GM12878 (cell line): ENCODE measurements at regions not wholly inside any gene's neighbourhood (a gene's known extent, or its start where the extent isn't known, plus 50 kb on each side); places are given as distances from the start of the nearest gene placed in this dataset.
A peak's percentile ranks its signal among the peaks of the same experiment; 100 is the strongest.

ENCODE experiments used
- ATAC-seq: fragments of 200-7000 bp; cut with Tn5 transposase; 3 replicates; pipeline ENCODE4 v1.9.1; 2020; ENCODE audit warnings: mild to moderate bottlenecking, moderate library complexity
- BruUV-seq: library from RNA; stranded (reverse); fragments of 400-500 nt; replicated peaks from 2 replicates; lab custom pipeline; 2021; lab: Mats Ljungman, UMichigan
- CTCF ChIA-PET: fragments of 300-600 bp; sonication (Branson Sonifier 250); formaldehyde crosslinking; extraction: SDS; loops from one replicate; lab custom pipeline; 2021; ENCODE audit warnings: inconsistent platforms; lab: Yijun Ruan, JAX
- POLR2A ChIA-PET: fragments of 350-600 bp; formaldehyde crosslinking; extraction: SDS; loops from one replicate; lab custom pipeline; 2021; ENCODE audit warnings: inconsistent platforms; lab: Charles Lee
- RAD21 ChIA-PET: fragments of 300-600 bp; sonication (Branson Sonifier 250); formaldehyde crosslinking; loops from one replicate; lab custom pipeline; 2023; ENCODE audit warnings: antibody characterized with exemption; ENCODE audit not compliant: unreplicated experiment; lab: Charles Lee
- SMC1A ChIA-PET: fragments of 300-600 bp; sonication (Branson Sonifier 250); formaldehyde crosslinking; loops from one replicate; lab custom pipeline; 2023; ENCODE audit not compliant: unreplicated experiment, uncharacterized antibody; lab: Charles Lee
- DNase-seq: peaks from one replicate; pipeline ENCODE4 v3.0.0-alpha.2; 2011; ENCODE audit warnings: low read depth, low spot score
- FAIRE-seq: peaks from 3 replicates; lab custom pipeline; 2011; peaks lifted over from hg19 to GRCh38; lab: Jason Lieb, UNC
- H2AFZ ChIP-seq: 2 replicates; pipeline ENCODE4 v1.6.0; 2011; ENCODE audit warnings: low read depth, low read length, control low read depth; ENCODE audit not compliant: control insufficient read depth
- H3K27ac ChIP-seq: 2 replicates; pipeline ENCODE4 v1.5.1; 2011; ENCODE audit warnings: control low read depth; ENCODE audit not compliant: control insufficient read depth, insufficient read depth
- H3K27me3 ChIP-seq, 2 experiments: replicated peaks in 1 of 2; 2 replicates each; pipeline versions ENCODE4 v1.6.0 to v1.6.1; 2011; ENCODE audit warnings: low read length in 1 of 2; ENCODE audit not compliant: control insufficient read depth in 2 of 2, insufficient read depth in 2 of 2
- H3K36me3 ChIP-seq, 2 experiments: 2 replicates each; pipeline ENCODE4 v1.5.1; 2011; ENCODE audit warnings: low read length in 1 of 2; ENCODE audit not compliant: control insufficient read depth in 2 of 2, insufficient read depth in 2 of 2
- H3K4me1 ChIP-seq: 2 replicates; pipeline ENCODE4 v1.6.1; 2011; ENCODE audit warnings: mild to moderate bottlenecking, low read length, moderate library complexity, mixed read lengths; ENCODE audit not compliant: control insufficient read depth, insufficient read depth
- H3K4me2 ChIP-seq: 2 replicates; pipeline ENCODE4 v1.6.0; 2011; ENCODE audit warnings: control low read depth; ENCODE audit not compliant: control insufficient read depth, insufficient read depth
- H3K4me3 ChIP-seq: fragments of 200-600 bp; sonication (generic); 2 replicates; pipeline ENCODE4 v1.5.1; 2016
- H3K79me2 ChIP-seq: 2 replicates; pipeline ENCODE4 v1.6.0; 2011; ENCODE audit warnings: low read length; ENCODE audit not compliant: control insufficient read depth, insufficient read depth
- H3K9ac ChIP-seq: 2 replicates; pipeline ENCODE4 v1.8.0; 2011; ENCODE audit warnings: low read length, control low read depth, mixed read lengths; ENCODE audit not compliant: control insufficient read depth, insufficient read depth
- H3K9me3 ChIP-seq: replicated peaks from 3 replicates; pipeline ENCODE4 v1.5.1; 2011; ENCODE audit warnings: mild to moderate bottlenecking, low read length; ENCODE audit not compliant: control insufficient read depth, insufficient read depth
- H4K20me1 ChIP-seq: 2 replicates; pipeline ENCODE4 v1.6.0; 2011; ENCODE audit not compliant: control insufficient read depth, insufficient read depth
- DPF2 ChIP-seq: fragments of 450-650 bp; IDR thresholded peaks from 2 replicates; pipeline ENCODE4 v1.6.1; 2017; ENCODE audit warnings: mild to moderate bottlenecking
- EP300 ChIP-seq, 2 experiments: fragments of 150-350 bp in 1 of 2; IDR thresholded peaks; 2 replicates each; pipeline ENCODE4 v1.6.1; 2011 to 2012; ENCODE audit warnings: low read depth in 2 of 2, low read length in 2 of 2, borderline replicate concordance in 1 of 2, improper control_type of control experiment in 1 of 2, inconsistent platforms in 1 of 2; ENCODE audit not compliant: control insufficient read depth in 1 of 2
- GATAD2B ChIP-seq: fragments of 450-650 bp; conservative IDR thresholded peaks from 2 replicates; pipeline ENCODE4 v1.6.1; 2017; ENCODE audit warnings: low read depth, mild to moderate bottlenecking, moderate library complexity
- IKZF2 ChIP-seq, 2 experiments: fragments of 450-650 bp; IDR thresholded peaks; 2 replicates each; pipeline ENCODE4 v1.6.1; 2017; ENCODE audit warnings: mild to moderate bottlenecking in 2 of 2, moderate library complexity in 2 of 2
- POLR2AphosphoS2 ChIP-seq: IDR thresholded peaks from 2 replicates; pipeline ENCODE4 v1.6.1; 2011; ENCODE audit warnings: low read depth, mild to moderate bottlenecking, low read length, improper control_type of control experiment, moderate library complexity
- RUNX3 ChIP-seq: IDR thresholded peaks from 2 replicates; pipeline ENCODE4 v1.6.1; 2012; ENCODE audit warnings: low read length, inconsistent platforms
- SMARCA5 ChIP-seq: fragments of 450-650 bp; IDR thresholded peaks from 2 replicates; pipeline ENCODE4 v1.6.1; 2017; ENCODE audit warnings: mild to moderate bottlenecking
- TCF3 ChIP-seq: IDR thresholded peaks from 2 replicates; pipeline ENCODE4 v1.6.1; 2012; ENCODE audit warnings: low read depth, mild to moderate bottlenecking, low read length, borderline replicate concordance; ENCODE audit not compliant: insufficient read depth
- WGBS: methylation state at CpG from one replicate; pipeline ENCODE4 v1.1.6; 2016; ENCODE audit warnings: low lambda C conversion rate; ENCODE audit not compliant: insufficient replicate concordance, insufficient coverage; ENCODE audit errors: missing lambda C conversion rate; 5-methylcytosine and 5-hydroxymethylcytosine counted together
- in situ Hi-C: fragments of 300-500 bp; cut with MboI; formaldehyde crosslinking; loops from 9 replicates; pipeline ENCODE4 v1.14.3; 2018; ENCODE audit warnings: mixed read lengths
- intact Hi-C: fragments of 100-400 bp; cut with micrococcal nuclease; formaldehyde crosslinking; loops from one replicate; pipeline ENCODE4 v1.14.2; 2022; ENCODE audit not compliant: unreplicated experiment
- TF ChIP-seq, protein P1 (sequence below): fragments of 450-650 bp; IDR thresholded peaks from 2 replicates; pipeline ENCODE4 v1.6.1; 2016; ENCODE audit warnings: mild to moderate bottlenecking

- TF ChIP-seq RUNX3, result peak; percentile 71
- peak; percentile 64 to 75; a peak in 2 of 4 replicates for TF ChIP-seq IKZF2 (IDR thresholded peaks at IDR 0.05)
- no peak for TF ChIP-seq TCF3
- no peak for TF ChIP-seq POLR2AphosphoS2
- TF ChIP-seq SMARCA5, result no peak
- TF ChIP-seq EP300 (IDR thresholded peaks at IDR 0.05; ENCODE audit: borderline replicate concordance in 1 of 2, control insufficient read depth in 1 of 2, low read depth in 2 of 2, low read length in 2 of 2), result peak in 1 of 2 experiments; percentile 24; a peak in 1 of 4 replicates
- TF ChIP-seq GATAD2B, result no peak
Observed at GRCh38 chr2:62292190-62292589, 96.3 kb downstream of the B3GNT2 start (continued).

DNA sequence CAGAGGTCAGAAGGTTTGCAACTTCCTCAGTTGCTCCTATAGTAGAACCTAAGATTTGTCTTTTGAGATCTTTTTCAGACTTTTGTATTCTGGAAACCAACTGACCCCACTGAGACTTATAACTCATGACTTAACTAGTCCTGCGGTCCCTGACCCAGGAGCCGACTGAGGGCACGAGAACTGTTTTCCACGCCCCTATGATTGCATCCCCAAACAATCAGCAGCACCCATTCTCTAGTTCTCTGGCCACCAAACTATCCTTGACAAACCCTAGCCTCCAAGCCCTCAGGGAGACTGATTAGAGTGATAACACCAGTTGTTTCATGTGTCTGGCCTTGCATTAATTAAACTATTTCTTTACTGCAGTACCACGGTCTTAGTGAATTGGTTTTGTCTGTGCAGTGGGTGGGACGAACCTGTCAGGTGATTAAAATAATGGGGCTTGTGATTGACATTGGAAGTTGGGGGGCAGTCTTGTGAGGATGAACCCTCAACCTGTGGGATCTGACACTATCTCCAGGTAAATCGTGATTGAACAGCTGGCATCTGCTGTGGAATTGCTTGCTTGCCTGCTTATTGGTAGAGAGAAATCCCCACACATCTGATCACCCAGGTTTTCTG lies 95.7 kb downstream of the B3GNT2 start:
- H3K4me2 ChIP-seq, result no peak overlapping the region

More for the DNA sequence above, 95.7 kb downstream of the B3GNT2 start:
- in situ Hi-C loops (no loop called here), intact Hi-C loops (no loop called here)
- H3K27ac ChIP-seq, result peak overlapping the region; percentile 50
- no TSS peak for BruUV-seq
- no peaks in the 10 kb centered on the region for H3K27me3 ChIP-seq
- no peaks in the 10 kb centered on the region; the same call in 2 of the 3 replicates for H3K9me3 ChIP-seq
- SMC1A ChIA-PET, result interaction anchor here (0.6 to 5.5 kb wide), 6 partner anchors 12 to 576 kb away, joined by 3 to 52 read pairs (median 4); no protein-coding TSS in a partner anchor
- ATAC-seq (no peak), DNase-seq (no peak), FAIRE-seq (no peak)
- no peaks in the 10 kb centered on the region for H4K20me1 ChIP-seq
- H3K4me1 ChIP-seq, result peaks cover 49% of the 10 kb centered on the region
- H3K36me3 ChIP-seq, result no peaks in the 10 kb centered on the region
- H3K79me2 ChIP-seq, result peaks cover 2% of the 10 kb centered on the region; the same call in 1 of the 2 replicates
- H2AFZ ChIP-seq, result no peak overlapping the region
- CTCF ChIA-PET, result interaction anchor here (0.8 to 1.6 kb wide), 2 partner anchors 9 to 122 kb away, joined by 3 to 4 read pairs; no protein-coding TSS in a partner anchor
- no peak overlapping the region for H3K4me3 ChIP-seq
- H3K9ac ChIP-seq, result no peak overlapping the region
- RAD21 ChIA-PET, result interaction anchor here (1.0 to 4.5 kb wide), 5 partner anchors 11 to 296 kb away, joined by 3 to 21 read pairs (median 5); no protein-coding TSS in a partner anchor
- TF ChIP-seq, protein P1, sequence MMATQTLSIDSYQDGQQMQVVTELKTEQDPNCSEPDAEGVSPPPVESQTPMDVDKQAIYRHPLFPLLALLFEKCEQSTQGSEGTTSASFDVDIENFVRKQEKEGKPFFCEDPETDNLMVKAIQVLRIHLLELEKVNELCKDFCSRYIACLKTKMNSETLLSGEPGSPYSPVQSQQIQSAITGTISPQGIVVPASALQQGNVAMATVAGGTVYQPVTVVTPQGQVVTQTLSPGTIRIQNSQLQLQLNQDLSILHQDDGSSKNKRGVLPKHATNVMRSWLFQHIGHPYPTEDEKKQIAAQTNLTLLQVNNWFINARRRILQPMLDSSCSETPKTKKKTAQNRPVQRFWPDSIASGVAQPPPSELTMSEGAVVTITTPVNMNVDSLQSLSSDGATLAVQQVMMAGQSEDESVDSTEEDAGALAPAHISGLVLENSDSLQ, result 0 out of 2 replicates have a peak, but pooled peaks have one; percentile 26
- TF ChIP-seq DPF2, result no peak
- WGBS, result 90% methylated on average over 7 of the region's 7 CpGs
- POLR2A ChIA-PET, result interaction anchor here (2.3 kb wide), 1 partner anchor 13 kb away, joined by 25 read pairs; no protein-coding TSS in a partner anchor
